ENCODE measurements at regions not wholly inside any gene's neighbourhood (a gene's known extent, or its start where the extent isn't known, plus 50 kb on each side); places are given as distances from the start of the nearest gene placed in this dataset.

DNA sequence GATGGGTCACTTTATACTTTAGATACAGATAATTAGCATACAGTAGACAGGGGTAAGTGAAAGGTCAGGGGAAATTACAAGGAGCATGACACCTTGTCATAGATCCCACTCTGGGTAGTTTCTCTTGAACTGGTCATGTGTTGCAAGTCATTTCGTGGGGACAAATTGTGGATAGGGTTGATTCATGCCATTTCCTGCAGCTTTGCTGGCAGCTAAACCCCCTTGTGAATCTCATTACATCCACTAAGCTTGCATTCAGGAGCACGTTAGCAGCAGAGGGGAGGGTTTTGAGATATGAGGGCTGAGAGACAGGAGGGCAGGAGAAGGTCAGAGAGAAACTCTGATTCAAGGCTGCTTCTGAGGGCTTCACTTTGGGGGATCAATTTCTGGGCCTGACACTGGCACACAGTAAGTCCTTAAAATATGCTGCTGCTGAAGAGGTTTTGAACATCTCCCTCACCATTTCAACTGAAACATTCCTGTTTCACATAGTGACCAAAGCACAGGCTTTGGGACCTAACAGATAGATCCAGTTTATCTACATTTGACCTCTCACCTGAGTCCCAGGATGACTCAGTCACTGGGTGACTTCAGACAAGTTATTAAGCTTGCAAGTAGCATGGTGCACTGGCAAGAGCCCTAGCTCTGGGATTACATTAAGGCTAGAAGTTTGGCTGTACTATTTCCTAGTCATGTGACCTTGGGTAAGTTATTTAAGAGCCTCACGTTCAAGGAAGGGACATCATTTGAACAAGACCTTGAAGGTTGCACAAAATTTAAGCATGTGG, 206.0 kb upstream of the USP24 start:
- TF ChIP-seq EZH2 (IDR thresholded peaks at IDR 0.05; ENCODE audit: insufficient read depth, poor library complexity, severe bottlenecking) (no peak), EZH2phosphoT487 (IDR thresholded peaks at IDR 0.05; ENCODE audit: insufficient read depth, low read depth) (no peak)
